ENCODE measurements at regions not wholly inside any gene's neighbourhood (a gene's known extent, or its start where the extent isn't known, plus 50 kb on each side); places are given as distances from the start of the nearest gene placed in this dataset.

DNA sequence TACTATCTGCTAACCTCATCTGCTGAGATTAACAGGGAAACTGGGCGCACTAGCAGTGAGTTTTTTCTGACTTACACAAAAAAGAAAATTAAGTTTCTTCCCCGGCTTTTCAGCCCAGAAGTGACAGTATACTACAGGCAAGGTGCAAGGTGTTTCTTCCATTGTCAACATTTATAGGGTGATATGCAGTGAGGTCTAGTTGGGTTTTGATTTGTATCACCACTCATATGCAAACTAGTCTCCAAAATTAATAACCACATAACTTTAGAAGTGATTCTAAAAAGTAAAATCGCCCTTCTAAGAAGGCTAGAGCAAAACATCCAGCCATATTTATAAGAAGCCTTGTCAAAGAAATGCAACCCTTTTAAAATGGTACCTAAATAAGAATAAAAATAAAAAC lies 640.1 kb downstream of the ARAP2 start:
- Histone ChIP-seq H3K4me1 (no peaks in the 10 kb centered on the region), H3K4me3 (no peak overlapping the region), H3K36me3 (no peaks in the 10 kb centered on the region), H3K9me3 (no peaks in the 10 kb centered on the region), H3K27me3 (no peaks in the 10 kb centered on the region), H3K27ac (no peak overlapping the region)
- TF ChIP-seq POLR2A (IDR thresholded peaks at IDR 0.05) (no peak), EP300 (IDR thresholded peaks at IDR 0.05) (no peak), POLR2AphosphoS5 (IDR thresholded peaks at IDR 0.05) (no peak), CTCF (IDR thresholded peaks at IDR 0.05) (no peak)
- 75 to 85% methylated on average over 3 of the region's 3 CpGs for WGBS, 2 donors
- ATAC-seq (ENCODE audit: low FRiP score in 2 of 2) (no peak), DNase-seq (no peak)

DNA sequence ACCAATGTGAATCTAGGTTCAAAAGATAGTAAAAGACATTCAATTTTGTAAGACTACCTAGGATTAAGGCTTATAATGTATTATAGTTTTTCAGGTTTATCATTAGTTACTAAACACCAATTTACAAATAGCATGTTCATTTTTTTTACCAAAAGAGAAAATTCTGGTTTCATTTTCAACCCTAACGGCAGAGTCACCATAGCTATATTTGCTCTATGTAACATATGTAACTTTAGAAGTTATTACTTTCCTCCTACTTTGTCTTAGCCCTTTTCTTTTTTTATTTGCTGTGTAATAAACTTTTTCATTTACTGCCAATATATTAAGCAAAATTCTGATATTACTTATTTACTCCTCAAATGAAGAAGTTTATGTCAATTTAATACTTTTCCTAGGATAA lies 639.6 kb downstream of the ARAP2 start:
- Histone ChIP-seq H3K4me1 (no peaks in the 10 kb centered on the region), H3K4me3 (no peak overlapping the region), H3K9me3 (no peaks in the 10 kb centered on the region), H3K27ac (no peak overlapping the region), H3K36me3 (no peaks in the 10 kb centered on the region), H3K27me3 (no peaks in the 10 kb centered on the region)
- TF ChIP-seq CTCF (IDR thresholded peaks at IDR 0.05) (no peak), EP300 (IDR thresholded peaks at IDR 0.05) (no peak), POLR2AphosphoS5 (IDR thresholded peaks at IDR 0.05) (no peak), POLR2A (IDR thresholded peaks at IDR 0.05) (no peak)
- ATAC-seq (ENCODE audit: low FRiP score in 2 of 2) (no peak), DNase-seq (no peak)
- WGBS, 2 donors, result 67 to 81% methylated on average over 1 of the region's 1 CpG

DNA sequence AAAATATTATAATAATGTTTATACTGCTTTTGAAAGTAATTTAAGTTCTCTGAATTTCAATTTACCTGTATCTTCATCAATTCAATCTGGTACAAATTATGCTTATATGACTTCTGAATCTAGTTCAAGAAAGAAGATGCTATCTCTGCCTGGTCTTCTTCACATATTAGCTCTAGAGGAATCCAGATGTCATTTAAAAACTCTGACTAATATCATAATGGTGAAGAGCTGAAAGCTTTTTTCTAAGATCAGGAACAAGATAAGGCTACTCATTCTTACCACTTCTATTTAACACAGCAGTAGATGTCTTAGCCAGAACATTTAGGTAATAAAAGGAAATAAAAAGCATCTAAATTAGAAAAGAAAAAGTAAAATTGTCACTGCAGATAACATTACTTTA lies 636.1 kb downstream of the ARAP2 start:
- DNase-seq (no peak), ATAC-seq (ENCODE audit: low FRiP score in 2 of 2) (no peak)
- Histone ChIP-seq H3K4me3 (no peak overlapping the region), H3K9me3 (no peaks in the 10 kb centered on the region), H3K27me3 (no peaks in the 10 kb centered on the region), H3K27ac (no peak overlapping the region), H3K4me1 (no peaks in the 10 kb centered on the region), H3K36me3 (no peaks in the 10 kb centered on the region)
- TF ChIP-seq CTCF (IDR thresholded peaks at IDR 0.05) (no peak), POLR2AphosphoS5 (IDR thresholded peaks at IDR 0.05) (no peak), EP300 (IDR thresholded peaks at IDR 0.05) (no peak), POLR2A (IDR thresholded peaks at IDR 0.05) (no peak)

DNA sequence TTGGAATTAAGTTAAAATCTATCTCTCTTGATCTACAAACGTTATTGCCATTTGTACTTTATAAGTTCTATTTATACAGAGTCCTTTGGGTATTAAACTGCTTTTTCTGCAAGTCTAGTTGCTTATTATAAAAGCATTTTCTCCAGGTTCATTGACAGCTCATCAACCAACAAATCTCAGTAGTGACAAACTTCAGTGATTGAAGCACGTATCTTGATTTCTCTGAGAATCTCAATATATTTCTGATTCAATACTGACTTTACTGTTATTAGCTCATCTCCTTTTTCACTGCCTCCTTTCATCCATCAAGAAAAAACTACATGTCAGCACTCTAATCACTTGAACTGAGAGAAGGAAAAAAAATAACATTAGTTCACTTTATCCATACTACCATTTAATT lies 630.2 kb downstream of the ARAP2 start:
- 56 to 60% methylated on average over 2 of the region's 2 CpGs for WGBS, 2 donors
- TF ChIP-seq POLR2A (IDR thresholded peaks at IDR 0.05) (no peak), CTCF (IDR thresholded peaks at IDR 0.05) (no peak), POLR2AphosphoS5 (IDR thresholded peaks at IDR 0.05) (no peak), EP300 (IDR thresholded peaks at IDR 0.05) (no peak)
- H3K4me1 ChIP-seq, result no peaks in the 10 kb centered on the region

DNA sequence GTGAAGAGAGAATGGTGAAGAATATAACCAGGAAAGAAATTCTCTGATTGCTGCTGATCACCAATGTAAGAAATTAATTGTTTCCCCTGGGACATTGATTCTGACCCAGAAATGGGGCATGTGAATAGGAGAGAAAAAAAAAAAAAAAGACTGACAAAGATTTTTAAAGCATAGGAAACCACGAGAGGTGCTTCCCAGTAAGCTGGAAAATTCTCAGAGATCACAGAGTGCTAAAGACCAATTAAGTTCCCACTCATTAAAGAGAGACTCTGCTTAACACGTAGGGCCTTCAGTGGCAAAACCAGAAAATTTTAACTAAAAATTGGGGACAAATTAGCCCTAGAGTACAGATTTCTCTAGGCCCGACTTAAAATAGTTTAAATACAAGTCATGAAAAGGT lies 604.4 kb downstream of the ARAP2 start:
- Histone ChIP-seq H3K9me3 (peaks cover 0 to 4% (median 0%) of the 10 kb centered on the region in 4 donors), H3K4me1 (no peaks in the 10 kb centered on the region), H3K27ac (no peak overlapping the region), H3K36me3 (no peaks in the 10 kb centered on the region), H3K4me3 (no peak overlapping the region), H3K27me3 (no peaks in the 10 kb centered on the region)
- no peak for ATAC-seq (ENCODE audit: low FRiP score in 2 of 2)
- DNase-seq, result no peak
- TF ChIP-seq EP300 (IDR thresholded peaks at IDR 0.05), result no peak
- TF ChIP-seq POLR2A (IDR thresholded peaks at IDR 0.05), result no peak
- no peak for TF ChIP-seq POLR2AphosphoS5 (IDR thresholded peaks at IDR 0.05)
- TF ChIP-seq CTCF (IDR thresholded peaks at IDR 0.05), result no peak
- 70 to 74% methylated on average over 3 of the region's 3 CpGs for whole genome bisulfite sequencing, 2 donors

More for the DNA sequence above, 630.2 kb downstream of the ARAP2 start:
- no peak for ATAC-seq (ENCODE audit: low FRiP score in 2 of 2)
- Histone ChIP-seq H3K36me3 (no peaks in the 10 kb centered on the region), H3K27ac (no peak overlapping the region), H3K27me3 (no peaks in the 10 kb centered on the region), H3K4me3 (no peak overlapping the region), H3K9me3 (no peaks in the 10 kb centered on the region)
- DNase-seq, result no peak
